ENCODE measurements at regions not wholly inside any gene's neighbourhood (a gene's known extent, or its start where the extent isn't known, plus 50 kb on each side); places are given as distances from the start of the nearest gene placed in this dataset.

DNA sequence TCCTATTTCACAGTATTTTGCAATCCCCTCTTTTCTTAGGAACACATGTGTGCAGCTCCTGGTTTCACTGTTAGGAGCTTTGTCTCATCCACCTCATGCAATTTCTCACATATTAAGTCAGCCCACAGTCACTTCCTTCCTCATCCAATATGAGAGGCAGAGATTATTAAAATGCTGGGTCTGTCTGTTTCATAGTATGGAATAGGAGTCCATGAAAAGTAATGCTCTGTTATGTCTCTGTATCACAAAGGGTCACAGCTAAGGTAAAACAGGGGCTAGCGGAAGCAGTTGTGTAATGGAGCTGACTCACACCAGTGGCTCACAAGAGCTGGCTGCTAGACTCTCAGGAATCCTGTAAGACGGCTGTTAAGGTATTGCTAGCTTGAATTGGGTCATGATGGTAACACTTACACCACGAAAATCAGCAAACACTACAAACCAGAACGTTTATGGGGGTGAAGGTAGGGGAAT is 216.5 kb downstream of the EFNB2 start:
- TF ChIP-seq, protein P1, sequence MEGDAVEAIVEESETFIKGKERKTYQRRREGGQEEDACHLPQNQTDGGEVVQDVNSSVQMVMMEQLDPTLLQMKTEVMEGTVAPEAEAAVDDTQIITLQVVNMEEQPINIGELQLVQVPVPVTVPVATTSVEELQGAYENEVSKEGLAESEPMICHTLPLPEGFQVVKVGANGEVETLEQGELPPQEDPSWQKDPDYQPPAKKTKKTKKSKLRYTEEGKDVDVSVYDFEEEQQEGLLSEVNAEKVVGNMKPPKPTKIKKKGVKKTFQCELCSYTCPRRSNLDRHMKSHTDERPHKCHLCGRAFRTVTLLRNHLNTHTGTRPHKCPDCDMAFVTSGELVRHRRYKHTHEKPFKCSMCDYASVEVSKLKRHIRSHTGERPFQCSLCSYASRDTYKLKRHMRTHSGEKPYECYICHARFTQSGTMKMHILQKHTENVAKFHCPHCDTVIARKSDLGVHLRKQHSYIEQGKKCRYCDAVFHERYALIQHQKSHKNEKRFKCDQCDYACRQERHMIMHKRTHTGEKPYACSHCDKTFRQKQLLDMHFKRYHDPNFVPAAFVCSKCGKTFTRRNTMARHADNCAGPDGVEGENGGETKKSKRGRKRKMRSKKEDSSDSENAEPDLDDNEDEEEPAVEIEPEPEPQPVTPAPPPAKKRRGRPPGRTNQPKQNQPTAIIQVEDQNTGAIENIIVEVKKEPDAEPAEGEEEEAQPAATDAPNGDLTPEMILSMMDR (IDR thresholded peaks at IDR 0.05): no peak
- no peak for TF ChIP-seq POLR2A (IDR thresholded peaks at IDR 0.05)
